Stomach (tissue), 8 donors: ENCODE measurements at regions not wholly inside any gene's neighbourhood (a gene's known extent, or its start where the extent isn't known, plus 50 kb on each side); places are given as distances from the start of the nearest gene placed in this dataset.

Experiments
- DNase-seq, 2 donors: peaks; one replicate each; pipeline versions ENCODE4 v3.0.0 to v3.0.0-alpha.2; 2013 to 2019
- H3K27ac ChIP-seq, 5 donors: fragments of 200-600 bp in 4 of 5; sonication (generic) in 4 of 5; one replicate each; pipeline ENCODE4 v1.5.1; 2013 to 2019; ENCODE audit warnings: mild to moderate bottlenecking in 1 of 5, moderate library complexity in 1 of 5
- H3K27me3 ChIP-seq, 3 donors: fragments of 200-600 bp; sonication (generic); one replicate each; pipeline ENCODE4 v1.5.1; 2017 to 2019; ENCODE audit warnings: mixed run types in 1 of 3
- H3K36me3 ChIP-seq, 4 donors: fragments of 200-600 bp; sonication (generic); 1 replicate in 3 of 4; 2 replicates in 1 of 4; pipeline ENCODE4 v1.5.1; 2016 to 2019
- H3K4me1 ChIP-seq, 4 donors: fragments of 200-600 bp; sonication (generic); one replicate each; pipeline ENCODE4 v1.5.1; 2016 to 2019
- H3K4me3 ChIP-seq, 4 donors: fragments of 200-600 bp; sonication (generic) in 3 of 4; one replicate each; pipeline ENCODE4 v1.5.1; 2016 to 2019; ENCODE audit warnings: mild to moderate bottlenecking in 1 of 4
- H3K9me3 ChIP-seq, 4 donors: fragments of 200-600 bp; sonication (generic); one replicate each; pipeline ENCODE4 v1.5.1; 2016 to 2019
- CTCF ChIP-seq, 7 experiments: fragments of 450-650 bp in 4 of 7; fragments of 200-600 bp in 3 of 7; sonication (generic) in 3 of 7; IDR thresholded peaks; one replicate each; pipeline ENCODE4 v1.5.1; 2016 to 2019; ENCODE audit warnings: antibody characterized with exemption in 7 of 7, control low read depth in 2 of 7, mild to moderate bottlenecking in 1 of 7
- EP300 ChIP-seq: sonication (generic); formaldehyde crosslinking; IDR thresholded peaks from one replicate; pipeline ENCODE4 v1.6.1; 2017; ENCODE audit warnings: antibody characterized with exemption
- POLR2A ChIP-seq, 4 donors: fragments of 450-650 bp; IDR thresholded peaks; one replicate each; pipeline ENCODE4 v1.6.1; 2016; ENCODE audit warnings: antibody characterized with exemption in 4 of 4, control low read depth in 2 of 4, mild to moderate bottlenecking in 1 of 4, moderate library complexity in 1 of 4
- POLR2AphosphoS5 ChIP-seq, 3 donors: sonication (generic); formaldehyde crosslinking; IDR thresholded peaks; one replicate each; pipeline ENCODE4 v1.6.1; 2016; ENCODE audit warnings: antibody characterized with exemption in 3 of 3
- WGBS, 5 donors: extraction: QIAGEN DNeasy Blood & Tissue Kit in 3 of 5; methylation state at CpG; one replicate each; pipeline versions ENCODE4 v1.1.5 to v1.1.7; 2013 to 2018; 5-methylcytosine and 5-hydroxymethylcytosine counted together
- intact Hi-C: fragments of 100-400 bp; cut with DNase I; formaldehyde crosslinking; loops from one replicate; pipeline ENCODE4 v1.15.1; 2023; ENCODE audit warnings: low total_unique reads
- donor health status: healthy with polysubstance abuse.
- donor health status: Bipolar disorder and iron deficiency.
- donor health status: healthy.

- intact Hi-C loops: no loop called here
- H3K9me3 ChIP-seq: no peaks in the 10 kb centered on the region
- H3K27ac ChIP-seq: no peak overlapping the region
- H3K4me1 ChIP-seq: peaks cover 0 to 26% (median 14%) of the 10 kb centered on the region in 4 donors
- WGBS, 5 donors: 54 to 65% (median 62%) methylated on average over 3 of the region's 3 CpGs
- no peaks in the 10 kb centered on the region for H3K27me3 ChIP-seq
- peaks cover 0 to 4% (median 0%) of the 10 kb centered on the region in 4 donors for H3K36me3 ChIP-seq
- H3K4me3 ChIP-seq: no peak overlapping the region
- TF ChIP-seq CTCF (IDR thresholded peaks at IDR 0.05) (no peak), EP300 (no peak), POLR2A (IDR thresholded peaks at IDR 0.05) (no peak), POLR2AphosphoS5 (IDR thresholded peaks at IDR 0.05) (no peak)
- no peak for DNase-seq
Measured at GRCh38 chr6:4004249-4004648, 74.7 kb downstream of the FAM217A start.

- Histone ChIP-seq H3K27ac (peak overlapping the region in 4 of 5 donors; percentile 1 to 44 (median 11)), H3K27me3 (no peaks in the 10 kb centered on the region), H3K36me3 (peaks cover 0 to 7% (median 1%) of the 10 kb centered on the region in 4 donors), H3K4me3 (no peak overlapping the region), H3K9me3 (no peaks in the 10 kb centered on the region), H3K4me1 (peaks cover 6 to 37% (median 20%) of the 10 kb centered on the region in 4 donors)
- intact Hi-C loops: no loop called here
- TF ChIP-seq POLR2AphosphoS5 (IDR thresholded peaks at IDR 0.05) (peak in 2 of 3 donors; percentile 9 to 40), POLR2A (IDR thresholded peaks at IDR 0.05) (no peak), CTCF (IDR thresholded peaks at IDR 0.05) (peak in 5 of 7 experiments; percentile 23 to 75 (median 52))
- peak in 1 of 2 donors; percentile 87 for DNase-seq
- 33 to 52% (median 50%) methylated on average over 3 of the region's 3 CpGs for WGBS, 5 donors
Measured at GRCh38 chr6:4008324-4009047, 70.5 kb downstream of the FAM217A start.

- intact Hi-C loops: no loop called here
- no peak overlapping the region for H3K4me3 ChIP-seq
- H3K27ac ChIP-seq: no peak overlapping the region
- no peaks in the 10 kb centered on the region for H3K9me3 ChIP-seq
- peaks cover 6 to 45% (median 24%) of the 10 kb centered on the region in 4 donors for H3K4me1 ChIP-seq
- peaks cover 0 to 7% (median 4%) of the 10 kb centered on the region in 4 donors for H3K36me3 ChIP-seq
- TF ChIP-seq POLR2A (IDR thresholded peaks at IDR 0.05) (no peak), CTCF (IDR thresholded peaks at IDR 0.05) (no peak), EP300 (no peak)
- H3K27me3 ChIP-seq: no peaks in the 10 kb centered on the region
- no peak for DNase-seq
- WGBS, 5 donors: 88 to 92% (median 90%) methylated on average over 8 of the region's 8 CpGs
Measured at GRCh38 chr6:4009486-4009885, 69.5 kb downstream of the FAM217A start.

- Histone ChIP-seq H3K27ac (no peak overlapping the region), H3K36me3 (peaks cover 0 to 7% (median 4%) of the 10 kb centered on the region in 4 donors), H3K4me1 (peaks cover 6 to 45% (median 25%) of the 10 kb centered on the region in 4 donors), H3K27me3 (no peaks in the 10 kb centered on the region), H3K4me3 (no peak overlapping the region), H3K9me3 (no peaks in the 10 kb centered on the region)
- intact Hi-C loops: no loop called here
- no peak for TF ChIP-seq POLR2A (IDR thresholded peaks at IDR 0.05)
- no peak for DNase-seq
- WGBS, 5 donors: 51 to 67% (median 61%) methylated on average over 2 of the region's 2 CpGs
Measured at GRCh38 chr6:4010048-4010447, 68.9 kb downstream of the FAM217A start.

GRCh38 chr6:4010689-4011090 is 68.2 kb downstream of the FAM217A start:
- Histone ChIP-seq H3K9me3 (no peaks in the 10 kb centered on the region), H3K36me3 (peaks cover 0 to 10% (median 4%) of the 10 kb centered on the region in 4 donors), H3K27ac (no peak overlapping the region), H3K4me3 (no peak overlapping the region), H3K27me3 (no peaks in the 10 kb centered on the region), H3K4me1 (peaks cover 6 to 48% (median 27%) of the 10 kb centered on the region in 4 donors)
- TF ChIP-seq CTCF (IDR thresholded peaks at IDR 0.05): no peak
- no peak for TF ChIP-seq EP300
- no peak for TF ChIP-seq POLR2AphosphoS5 (IDR thresholded peaks at IDR 0.05)
- TF ChIP-seq POLR2A (IDR thresholded peaks at IDR 0.05): no peak
- DNase-seq: no peak
- WGBS, 5 donors: 65 to 77% (median 77%) methylated on average over 3 of the region's 3 CpGs
- intact Hi-C loops: no loop called here
